ENCODE measurements at regions not wholly inside any gene's neighbourhood (a gene's known extent, or its start where the extent isn't known, plus 50 kb on each side); places are given as distances from the start of the nearest gene placed in this dataset.
"Not testable (repeated sequence)": the region's sequence is repeated elsewhere in the genome, so short reads cannot be mapped to it uniquely, and the experiment has no call there.

GRCh38 chr5:44531756-44532155, 142.5 kb upstream of the FGF10 start:
- not testable (repeated sequence) for TF ChIP-seq CTCF (conservative IDR thresholded peaks at IDR 0.05); ZFX (IDR thresholded peaks at IDR 0.05)

Measured in C4-2B (cell line).